Natural killer cell (primary cell): ENCODE measurements at regions not wholly inside any gene's neighbourhood (a gene's known extent, or its start where the extent isn't known, plus 50 kb on each side); places are given as distances from the start of the nearest gene placed in this dataset.
"Not testable (repeated sequence)": the region's sequence is repeated elsewhere in the genome, so short reads cannot be mapped to it uniquely, and the experiment has no call there.

Experiments
- ATAC-seq, 3 donors: fragments of 150-1000 bp in 2 of 3; fragments of 200-7000 bp in 1 of 3; cut with Tn5 transposase; 1 replicate in 1 of 3; 2 replicates in 2 of 3; pipeline ENCODE4 v1.10.0; 2021; ENCODE audit warnings: mild to moderate bottlenecking in 2 of 3, moderate library complexity in 2 of 3
- DNase-seq, 2 donors: peaks; one replicate each; pipeline versions ENCODE4 v3.0.0 to v3.0.0-alpha.2; 2013 to 2021; ENCODE audit warnings: mixed read lengths in 1 of 2
- H3K27ac ChIP-seq: one replicate; pipeline ENCODE4 v1.5.1; 2013; ENCODE audit warnings: mild to moderate bottlenecking, low read length
- H3K27me3 ChIP-seq: one replicate; pipeline ENCODE4 v1.6.1; 2013; ENCODE audit warnings: low read length; ENCODE audit not compliant: control insufficient read depth, insufficient read depth
- H3K36me3 ChIP-seq: one replicate; pipeline ENCODE4 v1.6.1; 2013; ENCODE audit warnings: low read length; ENCODE audit not compliant: control insufficient read depth, insufficient read depth
- H3K4me1 ChIP-seq: one replicate; pipeline ENCODE4 v1.6.1; 2013; ENCODE audit warnings: low read length; ENCODE audit not compliant: control insufficient read depth, insufficient read depth
- H3K4me3 ChIP-seq: one replicate; pipeline ENCODE4 v1.5.1; 2013; ENCODE audit warnings: low read length
- H3K9me3 ChIP-seq: one replicate; pipeline ENCODE4 v1.6.1; 2013; ENCODE audit warnings: low read length; ENCODE audit not compliant: control insufficient read depth, insufficient read depth
- H3K27ac Mint-ChIP-seq, 2 donors: one replicate each; pipeline ENCODE4 v1.8.0; 2022; ENCODE audit warnings: mild to moderate bottlenecking in 2 of 2, mixed read lengths in 2 of 2, moderate library complexity in 1 of 2
- H3K27me3 Mint-ChIP-seq, 2 donors: one replicate each; pipeline ENCODE4 v1.8.0; 2022; ENCODE audit warnings: low read depth in 2 of 2, mixed read lengths in 2 of 2
- H3K36me3 Mint-ChIP-seq: one replicate; pipeline ENCODE4 v1.8.0; 2022; ENCODE audit warnings: mixed read lengths
- H3K4me1 Mint-ChIP-seq, 2 donors: one replicate each; pipeline ENCODE4 v1.8.0; 2022; ENCODE audit warnings: mixed read lengths in 2 of 2
- H3K4me3 Mint-ChIP-seq: one replicate; pipeline ENCODE4 v1.8.0; 2022; ENCODE audit warnings: mild to moderate bottlenecking, moderate library complexity, mixed read lengths
- H3K9me3 Mint-ChIP-seq, 2 donors: one replicate each; pipeline ENCODE4 v1.8.0; 2022; ENCODE audit warnings: mixed read lengths in 2 of 2
- CTCF ChIP-seq: fragments of 200-600 bp; IDR thresholded peaks from one replicate; pipeline ENCODE4 v1.8.0; 2022; ENCODE audit warnings: antibody characterized with exemption
- WGBS: methylation state at CpG from one replicate; pipeline ENCODE4 v1.1.7; 2013; ENCODE audit warnings: missing lambda C conversion rate; ENCODE audit not compliant: insufficient coverage; 5-methylcytosine and 5-hydroxymethylcytosine counted together
- intact Hi-C: fragments of 100-400 bp; cut with micrococcal nuclease; formaldehyde crosslinking; loops from one replicate; pipeline ENCODE4 v1.14.2; 2022

GRCh38 chr7:114081606-114082425, 163.0 kb upstream of the PPP1R3A start:
- Histone ChIP-seq H3K36me3 (no peaks in the 10 kb centered on the region), H3K4me3 (no peak overlapping the region), H3K9me3 (no peaks in the 10 kb centered on the region), H3K4me1 (peaks cover 32% of the 10 kb centered on the region), H3K27ac (no peak overlapping the region), H3K27me3 (peaks cover 36% of the 10 kb centered on the region)
- H3K27ac Mint-ChIP-seq, result no peak overlapping the region
- H3K27me3 Mint-ChIP-seq, result peaks cover 50 to 52% of the 10 kb centered on the region in 2 donors
- no peak overlapping the region for H3K4me3 Mint-ChIP-seq
- H3K9me3 Mint-ChIP-seq, result peaks cover 0 to 6% of the 10 kb centered on the region in 2 donors
- peaks cover 6% of the 10 kb centered on the region for H3K36me3 Mint-ChIP-seq
- ATAC-seq, result no peak
- peak in 1 of 2 donors; percentile 48 for DNase-seq
- H3K4me1 Mint-ChIP-seq, result peaks cover 7% of the 10 kb centered on the region in 2 donors
- TF ChIP-seq CTCF, result no peak
- 27% methylated on average over 4 of the region's 6 CpGs for WGBS
- intact Hi-C loops, result no loop called here

- H3K27ac Mint-ChIP-seq, result not testable (repeated sequence)
These were observed 158.3 kb upstream of the PPP1R3A start for GRCh38 chr7:114077158-114077524.

GRCh38 chr7:114076392-114077157, 157.8 kb upstream of the PPP1R3A start:
- H3K27me3 ChIP-seq, H3K4me3 Mint-ChIP-seq, H3K9me3 Mint-ChIP-seq, H3K36me3 Mint-ChIP-seq, intact Hi-C loops, H3K4me1 ChIP-seq, H3K27ac Mint-ChIP-seq, H3K27ac ChIP-seq, DNase-seq, H3K36me3 ChIP-seq, H3K4me1 Mint-ChIP-seq, H3K9me3 ChIP-seq, H3K4me3 ChIP-seq, ATAC-seq: not testable (repeated sequence)
- 94% methylated on average over 35 of the region's 38 CpGs for WGBS
- peaks cover 13 to 16% of the 10 kb centered on the region in 2 donors for H3K27me3 Mint-ChIP-seq

More at GRCh38 chr7:114077158-114077524, 158.3 kb upstream of the PPP1R3A start:
- H3K4me1 Mint-ChIP-seq, H3K9me3 Mint-ChIP-seq, H3K36me3 ChIP-seq, H3K27me3 ChIP-seq, H3K27ac ChIP-seq, H3K4me1 ChIP-seq, ATAC-seq, intact Hi-C loops, H3K4me3 ChIP-seq, H3K9me3 ChIP-seq, H3K36me3 Mint-ChIP-seq, H3K4me3 Mint-ChIP-seq, DNase-seq: not testable (repeated sequence)
- peaks cover 16 to 18% of the 10 kb centered on the region in 2 donors for H3K27me3 Mint-ChIP-seq
- WGBS, result 93% methylated on average over 18 of the region's 18 CpGs

- DNase-seq (no peak), ATAC-seq (no peak)
- H3K4me3 Mint-ChIP-seq, result no peak overlapping the region
- Histone ChIP-seq H3K27me3 (no peaks in the 10 kb centered on the region), H3K4me1 (no peaks in the 10 kb centered on the region), H3K27ac (no peak overlapping the region), H3K9me3 (no peaks in the 10 kb centered on the region), H3K4me3 (no peak overlapping the region), H3K36me3 (no peaks in the 10 kb centered on the region)
- H3K27me3 Mint-ChIP-seq, result no peaks in the 10 kb centered on the region
- TF ChIP-seq CTCF, result no peak
- H3K9me3 Mint-ChIP-seq, result no peaks in the 10 kb centered on the region
- 11% methylated on average over 2 of the region's 2 CpGs for whole genome bisulfite sequencing
- H3K36me3 Mint-ChIP-seq, result no peaks in the 10 kb centered on the region
- intact Hi-C loops, result no loop called here
- H3K27ac Mint-ChIP-seq, result no peak overlapping the region
- H3K4me1 Mint-ChIP-seq, result no peaks in the 10 kb centered on the region
These were observed 154.9 kb upstream of the PPP1R3A start for GRCh38 chr7:114073701-114074100.
